ENCODE measurements at regions not wholly inside any gene's neighbourhood (a gene's known extent, or its start where the extent isn't known, plus 50 kb on each side); places are given as distances from the start of the nearest gene placed in this dataset.

GRCh38 chr18:56298935-56299334, 339.5 kb downstream of the TXNL1 start:
- no peak overlapping the region for H3K9ac ChIP-seq (ENCODE audit: extremely low read depth, insufficient read length, low read length)
- no peaks in the 10 kb centered on the region for H3K4me1 ChIP-seq (ENCODE audit: insufficient read depth, low read length)
- no peak overlapping the region for H3K23ac ChIP-seq (ENCODE audit: insufficient read length, low read depth, low read length)
- H3K4ac ChIP-seq (ENCODE audit: low read depth, low read length) = no peak overlapping the region
- H3K18ac ChIP-seq (ENCODE audit: insufficient read length, low read depth, low read length) = no peak overlapping the region
- H3K27ac ChIP-seq (ENCODE audit: insufficient read length, low read depth, low read length) = no peak overlapping the region
- no peaks in the 10 kb centered on the region for H3K27me3 Mint-ChIP-seq (ENCODE audit: low read depth)
- TF ChIP-seq CTCF (conservative IDR thresholded peaks at IDR 0.05) = peak; percentile 49; the same call in 2 of the 3 replicates
- no peaks in the 10 kb centered on the region for H3K79me2 ChIP-seq (ENCODE audit: insufficient read depth, low read length)
- H3K27ac Mint-ChIP-seq = no peak overlapping the region
- no peak overlapping the region for H2BK5ac ChIP-seq (ENCODE audit: insufficient read length, low read length)
- no peaks in the 10 kb centered on the region for H3K27me3 ChIP-seq (ENCODE audit: insufficient read depth, low read length)
- H3K79me1 ChIP-seq (ENCODE audit: insufficient read depth, low read depth, low read length, poor library complexity, severe bottlenecking) = no peaks in the 10 kb centered on the region
- WGBS (ENCODE audit: extremely low coverage, insufficient read length, low lambda C conversion rate) = no CpG with 5 or more reads among the region's 1 CpG
- no peaks in the 10 kb centered on the region for H3K9me3 ChIP-seq (ENCODE audit: control insufficient read depth, low read depth, low read length)
- no peak overlapping the region for H2AFZ ChIP-seq (ENCODE audit: low read length)
- no peak overlapping the region for H3K14ac ChIP-seq (ENCODE audit: insufficient read depth, low read length)
- no peak overlapping the region for H4K5ac ChIP-seq (ENCODE audit: insufficient read length, low read depth, low read length)
- H3K23me2 ChIP-seq (ENCODE audit: insufficient read length, low read depth, low read length, poor library complexity, severe bottlenecking) = no peaks in the 10 kb centered on the region
- no peaks in the 10 kb centered on the region for H4K20me1 ChIP-seq (ENCODE audit: control insufficient read depth, insufficient read depth, insufficient read length)
- H2BK20ac ChIP-seq (ENCODE audit: low read depth, low read length, poor library complexity, severe bottlenecking) = no peak overlapping the region
- H4K91ac ChIP-seq (ENCODE audit: insufficient read length, low read depth, low read length) = no peak overlapping the region
- no peak overlapping the region for H2AK5ac ChIP-seq (ENCODE audit: insufficient read length, low read length)
- H3K9me3 Mint-ChIP-seq = no peaks in the 10 kb centered on the region
- no peak overlapping the region for H4K8ac ChIP-seq (replicated peaks; ENCODE audit: insufficient read length, low read depth, low read length)
- no peak overlapping the region for H2BK15ac ChIP-seq (ENCODE audit: low read depth, low read length)
- DNase-seq = no peak
- peaks cover 6 to 7% of the 10 kb centered on the region in 2 experiments for H3K4me1 Mint-ChIP-seq
- H3T11ph ChIP-seq (ENCODE audit: low read length) = no peak overlapping the region
- no peaks in the 10 kb centered on the region for H3K36me3 Mint-ChIP-seq (ENCODE audit: insufficient read depth in 1 of 3, low read depth in 3 of 3)
- H3K4me3 Mint-ChIP-seq = no peak overlapping the region
- no peak overlapping the region for H2BK120ac ChIP-seq (ENCODE audit: low read depth, low read length, poor library complexity, severe bottlenecking)
- H3K4me2 ChIP-seq (ENCODE audit: insufficient read depth, insufficient read length, low read length) = no peak overlapping the region
- H2BK12ac ChIP-seq (ENCODE audit: insufficient read length, low read depth, low read length) = no peak overlapping the region
- H3K56ac ChIP-seq (ENCODE audit: insufficient read length, low read depth, low read length) = no peak overlapping the region
